ENCODE measurements at regions not wholly inside any gene's neighbourhood (a gene's known extent, or its start where the extent isn't known, plus 50 kb on each side); places are given as distances from the start of the nearest gene placed in this dataset.

DNA sequence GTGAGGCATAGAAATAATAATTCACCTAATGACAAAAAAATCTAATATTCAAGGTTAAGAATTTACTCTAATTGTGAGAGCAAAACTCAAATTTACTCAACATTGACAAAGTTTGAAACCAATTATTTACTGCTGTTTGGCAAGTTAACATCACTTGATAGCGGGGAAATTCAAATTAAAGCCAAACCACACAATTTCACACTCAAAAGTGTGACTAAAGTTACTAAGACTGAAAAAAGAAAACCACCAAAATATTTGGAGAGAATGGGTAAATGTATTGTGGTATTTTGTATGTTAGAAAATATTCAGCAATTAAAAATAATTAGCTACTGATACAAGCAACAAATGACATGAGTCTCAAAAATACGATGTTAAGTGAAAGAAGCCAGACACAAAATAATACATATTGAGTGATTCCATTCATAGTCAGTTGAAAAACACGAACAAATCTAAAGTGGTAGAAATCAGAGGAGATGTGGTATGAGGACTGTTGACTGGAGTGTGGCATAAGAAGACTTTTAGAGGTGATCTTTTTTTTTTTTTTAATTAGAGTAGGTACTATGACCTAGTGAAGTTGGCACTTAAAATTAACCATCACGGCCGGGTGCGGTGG lies 541.4 kb upstream of the ATXN8OS start:
- CTCF ChIA-PET, result no interaction called here
- intact Hi-C loops (cut with micrococcal nuclease), result no loop called here

DNA sequence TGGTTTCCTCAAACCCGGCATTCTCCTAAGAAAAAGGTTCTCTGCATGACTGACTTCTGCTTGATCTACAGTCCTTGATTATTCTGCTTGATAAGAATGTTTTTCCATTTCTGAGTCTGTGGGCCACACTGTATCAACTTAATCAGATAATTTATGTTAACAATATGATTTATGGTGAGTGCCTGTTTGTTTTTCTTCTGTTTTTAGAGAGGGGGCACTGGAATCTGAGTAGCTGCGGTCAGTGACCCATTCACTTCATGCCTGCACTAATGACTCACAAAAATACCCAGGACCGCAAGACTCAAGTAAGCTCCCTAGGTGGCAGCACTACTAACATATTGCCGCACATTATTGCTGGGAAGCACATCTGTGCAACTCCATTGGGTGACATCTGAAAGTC lies 542.3 kb upstream of the ATXN8OS start:
- Histone ChIP-seq H3K27ac (ENCODE audit: low read length) (no peak overlapping the region), H3K4me2 (ENCODE audit: low read length) (no peak overlapping the region)
- DNase-seq, result peak; percentile 55

More for the DNA sequence above, 541.4 kb upstream of the ATXN8OS start:
- POLR2A ChIA-PET (ENCODE audit: unreplicated experiment), result no interaction called here
- no peaks in the 10 kb centered on the region for H3K36me3 ChIP-seq (ENCODE audit: low read depth, low read length)
- H3K9ac ChIP-seq (ENCODE audit: low read length), result no peak overlapping the region
- no peaks in the 10 kb centered on the region for H3K79me2 ChIP-seq (ENCODE audit: low read length)
- peaks cover 4% of the 10 kb centered on the region; the same call in 1 of the 2 replicates for H3K9me3 ChIP-seq (ENCODE audit: low read length)
- H3K9me2 ChIP-seq (replicated peaks; ENCODE audit: low read length), result no peaks in the 10 kb centered on the region
- H3K4me1 ChIP-seq (ENCODE audit: insufficient read depth, low read length), result no peaks in the 10 kb centered on the region
- no peak overlapping the region for H2AFZ ChIP-seq (ENCODE audit: low read length)
- TF ChIP-seq EZH2 (IDR thresholded peaks at IDR 0.05; ENCODE audit: low read length, unreplicated experiment) (no peak), CTCF (conservative IDR thresholded peaks at IDR 0.05; ENCODE audit: low read depth, low read length) (no peak), EZH2phosphoT487 (IDR thresholded peaks at IDR 0.05; ENCODE audit: borderline replicate concordance, low read length) (no peak)
- ATAC-seq (no peak), DNase-seq (no peak)
- H3K27ac ChIP-seq (ENCODE audit: low read length), result no peak overlapping the region
- no peaks in the 10 kb centered on the region for H4K20me1 ChIP-seq (ENCODE audit: low read length)
- no peak overlapping the region for H3K4me3 ChIP-seq (ENCODE audit: low read length)
- BruUV-seq (replicated peaks), result no TSS peak
- no peak overlapping the region for H3K4me2 ChIP-seq (ENCODE audit: low read length)
- no peaks in the 10 kb centered on the region for H3F3A ChIP-seq (ENCODE audit: low read length, unreplicated experiment)
- H3K27me3 ChIP-seq (ENCODE audit: low read length), result no peaks in the 10 kb centered on the region

More for the DNA sequence above, 542.3 kb upstream of the ATXN8OS start:
- ChIA-PET POLR2A (ENCODE audit: unreplicated experiment) (no interaction called here), CTCF (no interaction called here)
- no peaks in the 10 kb centered on the region for H3K9me2 ChIP-seq (replicated peaks; ENCODE audit: low read length)
- no peak overlapping the region for H3K4me3 ChIP-seq (ENCODE audit: low read length)
- no peaks in the 10 kb centered on the region for H3K27me3 ChIP-seq (ENCODE audit: low read length)
- no peaks in the 10 kb centered on the region for H3K36me3 ChIP-seq (ENCODE audit: low read depth, low read length)
- no peaks in the 10 kb centered on the region for H3K4me1 ChIP-seq (ENCODE audit: insufficient read depth, low read length)
- H3K79me2 ChIP-seq (ENCODE audit: low read length), result no peaks in the 10 kb centered on the region
- BruUV-seq (replicated peaks), result no TSS peak
- peak; percentile 90 for ATAC-seq
- H3K9ac ChIP-seq (ENCODE audit: low read length), result no peak overlapping the region
- no peak overlapping the region for H2AFZ ChIP-seq (ENCODE audit: low read length)
- H4K20me1 ChIP-seq (ENCODE audit: low read length), result no peaks in the 10 kb centered on the region
- intact Hi-C loops (cut with micrococcal nuclease), result no loop called here
- peaks cover 4% of the 10 kb centered on the region; the same call in 1 of the 2 replicates for H3K9me3 ChIP-seq (ENCODE audit: low read length)
- H3F3A ChIP-seq (ENCODE audit: low read length, unreplicated experiment), result no peaks in the 10 kb centered on the region
- TF ChIP-seq CTCF (conservative IDR thresholded peaks at IDR 0.05; ENCODE audit: low read depth, low read length) (peak; percentile 53), EZH2 (IDR thresholded peaks at IDR 0.05; ENCODE audit: low read length, unreplicated experiment) (no peak)

Data from PC-3 (cell line).